ENCODE measurements at regions not wholly inside any gene's neighbourhood (a gene's known extent, or its start where the extent isn't known, plus 50 kb on each side); places are given as distances from the start of the nearest gene placed in this dataset.

- DNase-seq: no peak
- no peak overlapping the region for H4K5ac ChIP-seq (ENCODE audit: low read depth, low read length)
- H3K23ac ChIP-seq (ENCODE audit: low read depth, low read length): no peak overlapping the region
- H2BK120ac ChIP-seq (ENCODE audit: low read depth, low read length): no peak overlapping the region
- no peaks in the 10 kb centered on the region for H3K9me3 ChIP-seq (ENCODE audit: control insufficient read depth, insufficient read depth, low read length)
- intact Hi-C loops (cut with micrococcal nuclease): loop anchor here (5.0 to 10.0 kb wide), 3 partner anchors 713 to 1218 kb away; no protein-coding TSS in a partner anchor
- in situ Hi-C loops (cut with MboI; ENCODE audit: low sequenced_read_pairs): loop anchor here (10.0 kb wide), 1 partner anchor 205 kb away; no protein-coding TSS in a partner anchor
- no peak overlapping the region for H2AK5ac ChIP-seq (ENCODE audit: low read depth, low read length)
- CTCF ChIA-PET: no interaction called here
- H3K27ac ChIP-seq (ENCODE audit: insufficient read depth, low read length): no peak overlapping the region
- no peak overlapping the region for H4K8ac ChIP-seq (ENCODE audit: low read depth in 2 of 2, low read length in 2 of 2)
- H4K20me1 ChIP-seq (ENCODE audit: insufficient read depth, low read length): no peaks in the 10 kb centered on the region
- H4K91ac ChIP-seq (ENCODE audit: insufficient read depth, low read depth, low read length): no peak overlapping the region
- H2BK15ac ChIP-seq (ENCODE audit: low read depth, low read length): no peak overlapping the region
- WGBS, 2 experiments (ENCODE audit: extremely low coverage in 2 of 2, insufficient read length in 1 of 2): no CpG with 5 or more reads among the region's 1 CpG
- H2BK5ac ChIP-seq (ENCODE audit: low read depth, low read length, poor library complexity, severe bottlenecking): no peak overlapping the region
- BruUV-seq (replicated peaks): no TSS peak
- H2BK20ac ChIP-seq (ENCODE audit: low read depth, low read length): no peak overlapping the region
- no peak overlapping the region for H2AFZ ChIP-seq (replicated peaks; ENCODE audit: low read length, poor library complexity)
- H3K9ac ChIP-seq (ENCODE audit: low read depth, low read length): no peak overlapping the region
- dilution Hi-C loops (cut with HindIII; ENCODE audit: low sequenced_read_pairs, unreplicated experiment): no loop called here
- H3K4me2 ChIP-seq (ENCODE audit: low read depth, low read length): no peak overlapping the region
- H3K56ac ChIP-seq (ENCODE audit: extremely low read depth, insufficient read depth, low read length): no peak overlapping the region
- H3K4me3 ChIP-seq (ENCODE audit: insufficient read depth, low read depth, low read length): no peak overlapping the region
- H3K27me3 ChIP-seq (ENCODE audit: control insufficient read depth, insufficient read depth, low read length): no peaks in the 10 kb centered on the region
- no peak overlapping the region for H3K14ac ChIP-seq (replicated peaks; ENCODE audit: low read depth, low read length)
- no peaks in the 10 kb centered on the region for H3K79me1 ChIP-seq (ENCODE audit: low read depth in 1 of 2, low read length in 2 of 2)
- H3K18ac ChIP-seq (ENCODE audit: low read depth, low read length): no peak overlapping the region
- POLR2A ChIA-PET (ENCODE audit: unreplicated experiment): no interaction called here
- no peak overlapping the region for H2AK9ac ChIP-seq (replicated peaks; ENCODE audit: low read depth, low read length, poor library complexity)
- H3K4me1 ChIP-seq (ENCODE audit: control insufficient read depth, insufficient read depth, low read length): no peaks in the 10 kb centered on the region
- H3K4ac ChIP-seq (ENCODE audit: low read depth, low read length): no peak overlapping the region
- H3K36me3 ChIP-seq (ENCODE audit: control insufficient read depth, insufficient read depth, low read length): no peaks in the 10 kb centered on the region
- TF ChIP-seq RAD21 (IDR thresholded peaks at IDR 0.05; ENCODE audit: low read length) (no peak), SMC3 (IDR thresholded peaks at IDR 0.05; ENCODE audit: low read depth, low read length) (no peak), RCOR1 (IDR thresholded peaks at IDR 0.05; ENCODE audit: insufficient replicate concordance, low read length) (no peak), ELK1 (IDR thresholded peaks at IDR 0.05; ENCODE audit: borderline replicate concordance, low read depth, low read length) (no peak), MAFK (IDR thresholded peaks at IDR 0.05; ENCODE audit: low read depth, low read length) (no peak), USF2 (IDR thresholded peaks at IDR 0.05; ENCODE audit: low read depth, low read length) (no peak), CHD1 (IDR thresholded peaks at IDR 0.05; ENCODE audit: low read depth, low read length) (no peak), RFX5 (IDR thresholded peaks at IDR 0.05; ENCODE audit: low read depth, low read length) (no peak), BHLHE40 (IDR thresholded peaks at IDR 0.05; ENCODE audit: low read depth, low read length) (no peak), POLR2A (IDR thresholded peaks at IDR 0.05; ENCODE audit: low read depth, low read length) (no peak), FOS (IDR thresholded peaks at IDR 0.05; ENCODE audit: low read depth, low read length) (no peak), CEBPB (IDR thresholded peaks at IDR 0.05; ENCODE audit: low read depth, low read length) (no peak), NFE2L2 (IDR thresholded peaks at IDR 0.05; ENCODE audit: low read depth, low read length) (no peak)
- H3K9me1 ChIP-seq (ENCODE audit: insufficient read depth, low read length): no peaks in the 10 kb centered on the region
- ATAC-seq (ENCODE audit: low read depth): no peak
These were observed 295.4 kb upstream of the FAM241A start for GRCh38 chr4:111849746-111850284.

Measured in IMR-90 (cell line).